K562 (cell line): ENCODE measurements at regions not wholly inside any gene's neighbourhood (a gene's known extent, or its start where the extent isn't known, plus 50 kb on each side); places are given as distances from the start of the nearest gene placed in this dataset.

ENCODE experiments used
- BACH1 ChIP-seq: fragments of 200-800 bp; sonication (Bioruptor generic); IDR thresholded peaks from 2 replicates; pipeline ENCODE4 v1.6.1; 2016; ENCODE audit warnings: missing genetic modification characterization, missing compliant biosample characterization
- E2F5 ChIP-seq: sonication (generic); formaldehyde crosslinking; IDR thresholded peaks from 2 replicates; pipeline ENCODE4 v1.8.0; 2022; ENCODE audit warnings: mild to moderate bottlenecking, missing genetic modification reagents
- FOXA3 ChIP-seq, 2 experiments: fragments of 450-650 bp in 1 of 2; sonication (generic) in 1 of 2; formaldehyde crosslinking; IDR thresholded peaks in 1 of 2; conservative IDR thresholded peaks in 1 of 2; 2 replicates each; pipeline versions ENCODE4 v1.4.0 to v1.8.0; 2020 to 2022; ENCODE audit warnings: mild to moderate bottlenecking in 2 of 2, missing genetic modification reagents in 1 of 2
- GATAD2A ChIP-seq: fragments of 450-650 bp; IDR thresholded peaks from 2 replicates; pipeline ENCODE4 v1.6.1; 2017
- GTF2A2 ChIP-seq: IDR thresholded peaks from 2 replicates; pipeline ENCODE4 v1.6.1; 2016; ENCODE audit warnings: mild to moderate bottlenecking, missing genetic modification characterization, missing compliant biosample characterization
- HDAC8 ChIP-seq: fragments of 450-650 bp; IDR thresholded peaks from 2 replicates; pipeline ENCODE4 v1.6.1; 2016; ENCODE audit warnings: mild to moderate bottlenecking, missing genetic modification characterization, moderate library complexity, missing compliant biosample characterization
- SNRNP70 ChIP-seq: fragments of 200-400 bp; formaldehyde crosslinking; optimal IDR thresholded peaks from 2 replicates; pipeline ENCODE3; 2017; ENCODE audit warnings: low read depth, low read length
- SOX6 ChIP-seq: fragments of 450-650 bp; IDR thresholded peaks from 2 replicates; pipeline ENCODE4 v1.6.1; 2014; ENCODE audit warnings: mild to moderate bottlenecking
- SP1 ChIP-seq: sonication (generic); formaldehyde crosslinking; IDR thresholded peaks from 2 replicates; pipeline ENCODE4 v1.8.1; 2022; ENCODE audit warnings: mild to moderate bottlenecking, missing genetic modification reagents
- ZBTB8A ChIP-seq: fragments of 450-650 bp; IDR thresholded peaks from 2 replicates; pipeline ENCODE4 v1.6.1; 2018; ENCODE audit warnings: mild to moderate bottlenecking, moderate library complexity; ENCODE audit not compliant: partially characterized antibody
- ZFP30 ChIP-seq: fragments of 250-450 bp; sonication (Bioruptor Pico); IDR thresholded peaks from 2 replicates; pipeline ENCODE4 v1.8.0; 2022; ENCODE audit warnings: moderate library complexity, mild to moderate bottlenecking, inconsistent platforms, borderline replicate concordance
- ZNF592 ChIP-seq: fragments of 450-650 bp; IDR thresholded peaks from 2 replicates; pipeline ENCODE4 v1.6.1; 2017; ENCODE audit warnings: antibody characterized with exemption, mild to moderate bottlenecking
- TF ChIP-seq, protein P1 (sequence below), 2 experiments: fragments of 150-350 bp in 1 of 2; IDR thresholded peaks; 2 replicates each; pipeline ENCODE4 v1.6.1; 2012 to 2016; ENCODE audit warnings: low read depth in 2 of 2, low read length in 2 of 2, mild to moderate bottlenecking in 1 of 2, moderate library complexity in 1 of 2
- TF ChIP-seq, protein P2 (sequence below), 2 experiments: IDR thresholded peaks; 2 replicates each; pipeline ENCODE4 v1.6.1; 2012; ENCODE audit warnings: improper control_type of control experiment in 2 of 2, low read depth in 2 of 2, low read length in 2 of 2, borderline replicate concordance in 1 of 2

DNA sequence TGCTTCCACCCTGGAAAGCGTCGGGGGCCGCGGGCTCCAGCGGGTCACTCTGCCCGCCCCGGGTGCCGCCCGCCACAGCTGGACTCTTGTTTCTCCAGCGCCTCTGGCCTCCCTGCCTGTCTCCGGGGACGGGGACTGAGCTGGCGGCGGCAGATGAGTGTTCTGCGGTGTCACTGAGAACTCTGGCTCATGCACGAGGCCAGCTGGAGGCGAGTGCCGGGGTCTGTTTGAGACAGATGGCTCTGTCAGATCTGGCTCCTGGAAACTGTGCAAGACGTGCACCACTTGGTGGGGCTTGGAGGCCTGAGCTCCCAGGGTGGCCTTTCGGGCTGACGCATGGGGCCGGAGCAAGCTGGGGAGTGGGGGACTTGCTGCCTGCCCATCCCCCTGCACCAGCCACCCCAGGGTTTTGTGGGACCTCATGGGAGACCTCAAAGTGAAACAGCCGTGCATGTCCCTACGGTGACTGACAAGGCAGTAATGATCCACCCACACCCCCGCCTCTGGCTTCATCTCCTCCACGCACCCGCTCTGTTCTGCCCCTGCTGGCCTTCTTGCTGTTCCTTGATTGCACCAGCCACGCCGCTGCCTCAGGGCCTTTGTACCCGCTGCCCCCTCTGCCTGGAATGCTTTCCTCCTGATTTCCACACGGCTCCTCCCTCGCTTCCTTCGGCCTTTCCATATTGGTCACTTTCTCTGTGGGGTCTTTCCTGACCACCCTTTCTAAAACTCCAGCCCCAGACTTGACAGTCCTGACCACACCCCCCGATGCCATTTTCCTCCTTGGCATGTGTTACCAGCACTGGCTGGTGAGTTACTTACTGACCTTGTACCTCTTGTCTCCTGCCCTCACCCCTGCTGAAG is 174.9 kb upstream of the CIBAR2 start (continued):
- 0 out of 2 replicates have a peak, but pooled peaks have one; percentile 30 for TF ChIP-seq ZNF592
- no peak for TF ChIP-seq FOXA3 (CRISPR knock-in tag; conservative IDR thresholded peaks at IDR 0.05 in 1 of 2, IDR thresholded peaks at IDR 0.05 in 1 of 2)
- no peak for TF ChIP-seq ZBTB8A
- TF ChIP-seq, protein P1, sequence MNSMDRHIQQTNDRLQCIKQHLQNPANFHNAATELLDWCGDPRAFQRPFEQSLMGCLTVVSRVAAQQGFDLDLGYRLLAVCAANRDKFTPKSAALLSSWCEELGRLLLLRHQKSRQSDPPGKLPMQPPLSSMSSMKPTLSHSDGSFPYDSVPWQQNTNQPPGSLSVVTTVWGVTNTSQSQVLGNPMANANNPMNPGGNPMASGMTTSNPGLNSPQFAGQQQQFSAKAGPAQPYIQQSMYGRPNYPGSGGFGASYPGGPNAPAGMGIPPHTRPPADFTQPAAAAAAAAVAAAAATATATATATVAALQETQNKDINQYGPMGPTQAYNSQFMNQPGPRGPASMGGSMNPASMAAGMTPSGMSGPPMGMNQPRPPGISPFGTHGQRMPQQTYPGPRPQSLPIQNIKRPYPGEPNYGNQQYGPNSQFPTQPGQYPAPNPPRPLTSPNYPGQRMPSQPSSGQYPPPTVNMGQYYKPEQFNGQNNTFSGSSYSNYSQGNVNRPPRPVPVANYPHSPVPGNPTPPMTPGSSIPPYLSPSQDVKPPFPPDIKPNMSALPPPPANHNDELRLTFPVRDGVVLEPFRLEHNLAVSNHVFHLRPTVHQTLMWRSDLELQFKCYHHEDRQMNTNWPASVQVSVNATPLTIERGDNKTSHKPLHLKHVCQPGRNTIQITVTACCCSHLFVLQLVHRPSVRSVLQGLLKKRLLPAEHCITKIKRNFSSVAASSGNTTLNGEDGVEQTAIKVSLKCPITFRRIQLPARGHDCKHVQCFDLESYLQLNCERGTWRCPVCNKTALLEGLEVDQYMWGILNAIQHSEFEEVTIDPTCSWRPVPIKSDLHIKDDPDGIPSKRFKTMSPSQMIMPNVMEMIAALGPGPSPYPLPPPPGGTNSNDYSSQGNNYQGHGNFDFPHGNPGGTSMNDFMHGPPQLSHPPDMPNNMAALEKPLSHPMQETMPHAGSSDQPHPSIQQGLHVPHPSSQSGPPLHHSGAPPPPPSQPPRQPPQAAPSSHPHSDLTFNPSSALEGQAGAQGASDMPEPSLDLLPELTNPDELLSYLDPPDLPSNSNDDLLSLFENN (IDR thresholded peaks at IDR 0.05; ENCODE audit: low read depth in 2 of 2, low read length in 2 of 2): no peak
- no peak for TF ChIP-seq SP1
- TF ChIP-seq SNRNP70: no peak
- TF ChIP-seq, protein P2, sequence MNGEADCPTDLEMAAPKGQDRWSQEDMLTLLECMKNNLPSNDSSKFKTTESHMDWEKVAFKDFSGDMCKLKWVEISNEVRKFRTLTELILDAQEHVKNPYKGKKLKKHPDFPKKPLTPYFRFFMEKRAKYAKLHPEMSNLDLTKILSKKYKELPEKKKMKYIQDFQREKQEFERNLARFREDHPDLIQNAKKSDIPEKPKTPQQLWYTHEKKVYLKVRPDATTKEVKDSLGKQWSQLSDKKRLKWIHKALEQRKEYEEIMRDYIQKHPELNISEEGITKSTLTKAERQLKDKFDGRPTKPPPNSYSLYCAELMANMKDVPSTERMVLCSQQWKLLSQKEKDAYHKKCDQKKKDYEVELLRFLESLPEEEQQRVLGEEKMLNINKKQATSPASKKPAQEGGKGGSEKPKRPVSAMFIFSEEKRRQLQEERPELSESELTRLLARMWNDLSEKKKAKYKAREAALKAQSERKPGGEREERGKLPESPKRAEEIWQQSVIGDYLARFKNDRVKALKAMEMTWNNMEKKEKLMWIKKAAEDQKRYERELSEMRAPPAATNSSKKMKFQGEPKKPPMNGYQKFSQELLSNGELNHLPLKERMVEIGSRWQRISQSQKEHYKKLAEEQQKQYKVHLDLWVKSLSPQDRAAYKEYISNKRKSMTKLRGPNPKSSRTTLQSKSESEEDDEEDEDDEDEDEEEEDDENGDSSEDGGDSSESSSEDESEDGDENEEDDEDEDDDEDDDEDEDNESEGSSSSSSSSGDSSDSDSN (IDR thresholded peaks at IDR 0.05; ENCODE audit: borderline replicate concordance in 1 of 2, low read depth in 2 of 2, low read length in 2 of 2): peak in 1 of 2 experiments; percentile 61; a peak in 1 of 4 replicates
- TF ChIP-seq GTF2A2 (tag): no peak
- no peak for TF ChIP-seq BACH1
- no peak for TF ChIP-seq E2F5 (CRISPR knock-in tag)
- no peak for TF ChIP-seq HDAC8
- no peak for TF ChIP-seq ZFP30 (CRISPR knock-in tag)
- TF ChIP-seq SOX6: no peak
- TF ChIP-seq GATAD2A: no peak
